Neural cell (in vitro differentiated cells): ENCODE measurements at regions not wholly inside any gene's neighbourhood (a gene's known extent, or its start where the extent isn't known, plus 50 kb on each side); places are given as distances from the start of the nearest gene placed in this dataset.
"Not testable (repeated sequence)": the region's sequence is repeated elsewhere in the genome, so short reads cannot be mapped to it uniquely, and the experiment has no call there.

Experiments used
- H2AFZ ChIP-seq: fragments of 200-600, 300-800 bp; sonication (generic), shearing (Covaris generic); 2 replicates; pipeline ENCODE4 v1.6.0; 2014; ENCODE audit warnings: low read depth, mild to moderate bottlenecking, antibody characterized with exemption, low read length, moderate library complexity
- H3F3A ChIP-seq: fragments of 200-600 bp; shearing (Covaris generic); 2 replicates; pipeline ENCODE4 v1.6.1; 2016; ENCODE audit warnings: mild to moderate bottlenecking, moderate library complexity, mixed read lengths, antibody characterized with exemption, low read length; ENCODE audit not compliant: insufficient read depth, poor library complexity, severe bottlenecking
- H3K27ac ChIP-seq: fragments of 200-600, 300-800 bp; sonication (generic), shearing (Covaris generic); 2 replicates; pipeline ENCODE4 v1.5.1; 2014; ENCODE audit warnings: mild to moderate bottlenecking, low read length, moderate library complexity
- H3K27me3 ChIP-seq: fragments of 300-800, 200-600 bp; sonication (generic), shearing (Covaris generic); 2 replicates; pipeline ENCODE4 v1.6.0; 2014; ENCODE audit warnings: mild to moderate bottlenecking, low read depth, low read length, moderate library complexity; ENCODE audit not compliant: insufficient read depth
- H3K36me3 ChIP-seq: fragments of 300-800, 200-600 bp; sonication (generic), shearing (Covaris generic); 2 replicates; pipeline ENCODE4 v1.5.1; 2014; ENCODE audit warnings: mild to moderate bottlenecking, antibody characterized with exemption, low read length, moderate library complexity; ENCODE audit not compliant: insufficient read depth
- H3K4me2 ChIP-seq: fragments of 300-800, 200-600 bp; sonication (generic), shearing (Covaris generic); 2 replicates; pipeline ENCODE4 v1.6.0; 2014; ENCODE audit warnings: mild to moderate bottlenecking, low read length
- H3K4me3 ChIP-seq: fragments of 300-800, 200-600 bp; sonication (generic), shearing (Covaris generic); 2 replicates; pipeline ENCODE4 v1.5.1; 2014; ENCODE audit warnings: mild to moderate bottlenecking, low read length, moderate library complexity
- H3K79me2 ChIP-seq: fragments of 200-600 bp; shearing (Covaris generic); replicated peaks from 2 replicates; pipeline ENCODE4 v1.6.0; 2014; ENCODE audit warnings: mild to moderate bottlenecking, low read length, moderate library complexity; ENCODE audit not compliant: insufficient read depth
- H3K9ac ChIP-seq: fragments of 300-800, 200-600 bp; sonication (generic), shearing (Covaris generic); 2 replicates; pipeline ENCODE4 v1.6.1; 2016; ENCODE audit warnings: mild to moderate bottlenecking, low read length, mixed read lengths
- H3K9me2 ChIP-seq: fragments of 200-600 bp; shearing (Covaris generic); 2 replicates; pipeline ENCODE4 v1.6.1; 2016; ENCODE audit warnings: mild to moderate bottlenecking, low read length, mixed read lengths; ENCODE audit not compliant: insufficient read depth
- H3K9me3 ChIP-seq: fragments of 200-600, 300-800 bp; sonication (generic), shearing (Covaris generic); 2 replicates; pipeline ENCODE4 v1.6.1; 2016; ENCODE audit warnings: mild to moderate bottlenecking, mixed run types, low read length, moderate library complexity, mixed read lengths
- H4K20me1 ChIP-seq: fragments of 200-600 bp; shearing (Covaris generic); 2 replicates; pipeline ENCODE4 v1.6.1; 2016; ENCODE audit warnings: mild to moderate bottlenecking, mixed run types; ENCODE audit not compliant: insufficient read depth
- EP300 ChIP-seq: fragments of 450-650 bp; conservative IDR thresholded peaks from 2 replicates; pipeline ENCODE4 v1.6.1; 2014; ENCODE audit warnings: antibody characterized with exemption, mild to moderate bottlenecking, moderate library complexity; ENCODE audit not compliant: poor library complexity, severe bottlenecking
- EZH2 ChIP-seq: fragments of 200-600, 300-800 bp; shearing (Covaris generic), sonication (generic); IDR thresholded peaks from 2 replicates; pipeline ENCODE4 v1.6.1; 2014; ENCODE audit warnings: antibody characterized with exemption, low read length, borderline replicate concordance, mild to moderate bottlenecking; ENCODE audit not compliant: insufficient read depth, poor library complexity, severe bottlenecking
- MXI1 ChIP-seq: fragments of 450-650 bp; conservative IDR thresholded peaks from 2 replicates; pipeline ENCODE4 v1.6.1; 2014; ENCODE audit warnings: antibody characterized with exemption, mild to moderate bottlenecking; ENCODE audit not compliant: poor library complexity, severe bottlenecking
- POLR2AphosphoS5 ChIP-seq: IDR thresholded peaks from 2 replicates; pipeline ENCODE4 v1.6.1; 2012
- RAD21 ChIP-seq: fragments of 450-650 bp; conservative IDR thresholded peaks from 2 replicates; pipeline ENCODE4 v1.6.1; 2014; ENCODE audit warnings: antibody characterized with exemption, mild to moderate bottlenecking, moderate library complexity
- SMC3 ChIP-seq: fragments of 450-650 bp; conservative IDR thresholded peaks from 2 replicates; pipeline ENCODE4 v1.6.1; 2014; ENCODE audit warnings: antibody characterized with exemption, mild to moderate bottlenecking, moderate library complexity; ENCODE audit not compliant: poor library complexity
- TAF1 ChIP-seq: IDR thresholded peaks from 2 replicates; pipeline ENCODE4 v1.6.1; 2012; ENCODE audit warnings: low read depth
- TF ChIP-seq, protein P1 (sequence below): fragments of 450-650 bp; IDR thresholded peaks from 2 replicates; pipeline ENCODE4 v1.5.1; 2014; ENCODE audit warnings: antibody characterized with exemption, mild to moderate bottlenecking, moderate library complexity; ENCODE audit not compliant: poor library complexity, severe bottlenecking
- TF ChIP-seq, protein P2 (sequence below): IDR thresholded peaks from 2 replicates; pipeline ENCODE4 v1.6.1; 2012; ENCODE audit warnings: borderline replicate concordance

DNA sequence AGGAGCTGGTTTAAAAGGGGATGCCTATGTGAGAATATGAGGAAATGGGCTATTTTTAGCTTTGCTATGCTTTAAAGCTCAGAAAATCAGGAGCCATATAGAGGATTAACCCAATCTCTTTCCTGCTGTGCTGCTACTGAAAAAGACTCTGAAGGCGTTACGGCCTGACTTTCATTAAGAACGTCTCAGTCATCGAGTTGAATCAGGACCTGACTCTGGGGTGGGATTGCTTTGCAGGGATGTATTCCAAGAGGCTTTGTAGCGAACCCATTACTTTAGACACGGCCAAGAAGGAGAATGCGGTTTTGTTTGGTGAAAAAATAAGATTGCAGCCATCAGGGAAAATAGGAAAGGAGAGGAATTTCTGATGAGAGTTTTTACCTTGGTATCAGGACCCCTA lies 426.9 kb downstream of the CCSER2 start:
- H3K4me3 ChIP-seq = no peak overlapping the region
- no peaks in the 10 kb centered on the region for H3K36me3 ChIP-seq
- H3K27me3 ChIP-seq = no peaks in the 10 kb centered on the region
- no peak overlapping the region for H3K27ac ChIP-seq
- H3K9ac ChIP-seq = no peak overlapping the region
- H2AFZ ChIP-seq = no peak overlapping the region
- no peaks in the 10 kb centered on the region for H3K9me2 ChIP-seq
- H3K9me3 ChIP-seq = no peaks in the 10 kb centered on the region
- no peak overlapping the region for H3K4me2 ChIP-seq
- TF ChIP-seq POLR2AphosphoS5 (no peak), TAF1 (no peak), EZH2 (no peak), EP300 (no peak), RAD21 (no peak), SMC3 (no peak), MXI1 (no peak)
- TF ChIP-seq, protein P1, sequence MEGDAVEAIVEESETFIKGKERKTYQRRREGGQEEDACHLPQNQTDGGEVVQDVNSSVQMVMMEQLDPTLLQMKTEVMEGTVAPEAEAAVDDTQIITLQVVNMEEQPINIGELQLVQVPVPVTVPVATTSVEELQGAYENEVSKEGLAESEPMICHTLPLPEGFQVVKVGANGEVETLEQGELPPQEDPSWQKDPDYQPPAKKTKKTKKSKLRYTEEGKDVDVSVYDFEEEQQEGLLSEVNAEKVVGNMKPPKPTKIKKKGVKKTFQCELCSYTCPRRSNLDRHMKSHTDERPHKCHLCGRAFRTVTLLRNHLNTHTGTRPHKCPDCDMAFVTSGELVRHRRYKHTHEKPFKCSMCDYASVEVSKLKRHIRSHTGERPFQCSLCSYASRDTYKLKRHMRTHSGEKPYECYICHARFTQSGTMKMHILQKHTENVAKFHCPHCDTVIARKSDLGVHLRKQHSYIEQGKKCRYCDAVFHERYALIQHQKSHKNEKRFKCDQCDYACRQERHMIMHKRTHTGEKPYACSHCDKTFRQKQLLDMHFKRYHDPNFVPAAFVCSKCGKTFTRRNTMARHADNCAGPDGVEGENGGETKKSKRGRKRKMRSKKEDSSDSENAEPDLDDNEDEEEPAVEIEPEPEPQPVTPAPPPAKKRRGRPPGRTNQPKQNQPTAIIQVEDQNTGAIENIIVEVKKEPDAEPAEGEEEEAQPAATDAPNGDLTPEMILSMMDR = no peak
- TF ChIP-seq, protein P2, sequence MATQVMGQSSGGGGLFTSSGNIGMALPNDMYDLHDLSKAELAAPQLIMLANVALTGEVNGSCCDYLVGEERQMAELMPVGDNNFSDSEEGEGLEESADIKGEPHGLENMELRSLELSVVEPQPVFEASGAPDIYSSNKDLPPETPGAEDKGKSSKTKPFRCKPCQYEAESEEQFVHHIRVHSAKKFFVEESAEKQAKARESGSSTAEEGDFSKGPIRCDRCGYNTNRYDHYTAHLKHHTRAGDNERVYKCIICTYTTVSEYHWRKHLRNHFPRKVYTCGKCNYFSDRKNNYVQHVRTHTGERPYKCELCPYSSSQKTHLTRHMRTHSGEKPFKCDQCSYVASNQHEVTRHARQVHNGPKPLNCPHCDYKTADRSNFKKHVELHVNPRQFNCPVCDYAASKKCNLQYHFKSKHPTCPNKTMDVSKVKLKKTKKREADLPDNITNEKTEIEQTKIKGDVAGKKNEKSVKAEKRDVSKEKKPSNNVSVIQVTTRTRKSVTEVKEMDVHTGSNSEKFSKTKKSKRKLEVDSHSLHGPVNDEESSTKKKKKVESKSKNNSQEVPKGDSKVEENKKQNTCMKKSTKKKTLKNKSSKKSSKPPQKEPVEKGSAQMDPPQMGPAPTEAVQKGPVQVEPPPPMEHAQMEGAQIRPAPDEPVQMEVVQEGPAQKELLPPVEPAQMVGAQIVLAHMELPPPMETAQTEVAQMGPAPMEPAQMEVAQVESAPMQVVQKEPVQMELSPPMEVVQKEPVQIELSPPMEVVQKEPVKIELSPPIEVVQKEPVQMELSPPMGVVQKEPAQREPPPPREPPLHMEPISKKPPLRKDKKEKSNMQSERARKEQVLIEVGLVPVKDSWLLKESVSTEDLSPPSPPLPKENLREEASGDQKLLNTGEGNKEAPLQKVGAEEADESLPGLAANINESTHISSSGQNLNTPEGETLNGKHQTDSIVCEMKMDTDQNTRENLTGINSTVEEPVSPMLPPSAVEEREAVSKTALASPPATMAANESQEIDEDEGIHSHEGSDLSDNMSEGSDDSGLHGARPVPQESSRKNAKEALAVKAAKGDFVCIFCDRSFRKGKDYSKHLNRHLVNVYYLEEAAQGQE = no peak
- no peaks in the 10 kb centered on the region for H3F3A ChIP-seq
- H3K79me2 ChIP-seq = no peaks in the 10 kb centered on the region
- H4K20me1 ChIP-seq = no peaks in the 10 kb centered on the region

DNA sequence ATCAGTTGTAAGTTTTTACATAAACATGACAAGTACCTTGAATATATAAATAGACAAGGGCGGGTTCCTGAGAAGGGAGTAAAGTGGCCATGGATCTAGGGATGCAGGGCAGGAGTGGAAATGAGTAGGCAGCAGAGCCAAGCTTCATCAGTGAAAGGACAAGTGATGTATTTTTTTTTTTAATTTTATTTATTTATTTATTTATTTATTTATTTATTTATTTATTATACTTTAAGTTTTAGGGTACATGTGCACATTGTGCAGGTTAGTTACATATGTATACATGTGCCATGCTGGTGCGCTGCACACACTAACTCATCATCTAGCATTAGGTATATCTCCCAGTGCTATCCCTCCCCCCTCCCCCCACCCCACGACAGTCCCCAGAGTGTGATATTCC lies 428.3 kb downstream of the CCSER2 start:
- H3K9me2 ChIP-seq, H3K9ac ChIP-seq, H3K4me3 ChIP-seq, H4K20me1 ChIP-seq, H3K79me2 ChIP-seq, H3K27ac ChIP-seq, H3K9me3 ChIP-seq, H3K36me3 ChIP-seq, H3K27me3 ChIP-seq, H3K4me2 ChIP-seq, H2AFZ ChIP-seq, H3F3A ChIP-seq: not testable (repeated sequence)

DNA sequence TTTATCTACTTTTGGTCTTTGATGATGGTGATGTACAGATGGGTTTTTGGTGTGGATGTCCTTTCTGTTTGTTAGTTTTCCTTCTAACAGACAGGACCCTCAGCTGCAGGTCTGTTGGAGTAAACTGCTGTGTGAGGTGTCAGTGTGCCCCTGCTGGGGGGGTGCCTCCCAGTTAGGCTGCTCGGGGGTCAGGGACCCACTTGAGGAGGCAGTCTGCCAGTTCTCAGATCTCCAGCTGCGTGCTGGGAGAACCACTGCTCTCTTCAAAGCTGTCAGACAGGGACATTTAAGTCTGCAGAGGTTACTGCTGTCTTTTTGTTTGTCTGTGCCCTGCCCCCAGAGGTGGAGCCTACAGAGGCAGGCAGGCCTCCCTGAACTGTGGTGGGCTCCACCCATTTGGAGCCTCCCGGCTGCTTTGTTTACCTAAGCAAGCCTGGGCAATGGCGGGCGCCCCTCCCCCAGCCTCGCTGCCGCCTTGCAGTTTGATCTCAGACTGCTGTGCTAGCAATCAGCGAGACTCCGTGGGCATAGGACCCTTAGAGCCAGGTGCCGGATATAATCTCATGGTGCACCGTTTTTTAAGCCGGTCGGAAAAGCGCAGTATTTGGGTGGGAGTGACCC lies 433.7 kb downstream of the CCSER2 start:
- H3K9me2 ChIP-seq, H3K9ac ChIP-seq, H3K9me3 ChIP-seq, H3K79me2 ChIP-seq, H2AFZ ChIP-seq, H3F3A ChIP-seq, H3K36me3 ChIP-seq, H3K4me3 ChIP-seq, H3K27ac ChIP-seq, H4K20me1 ChIP-seq, H3K27me3 ChIP-seq, H3K4me2 ChIP-seq: not testable (repeated sequence)
